Retinal pigment epithelial cell (primary cell): ENCODE measurements at regions not wholly inside any gene's neighbourhood (a gene's known extent, or its start where the extent isn't known, plus 50 kb on each side); places are given as distances from the start of the nearest gene placed in this dataset.
A peak's percentile ranks its signal among the peaks of the same experiment; 100 is the strongest.

Source experiments
- DNase-seq: peaks from one replicate; pipeline ENCODE4 v3.0.0-alpha.2; 2010; ENCODE audit warnings: low read depth
- H3K4me3 ChIP-seq: 2 replicates; pipeline ENCODE4 v1.5.1; 2011; ENCODE audit warnings: mild to moderate bottlenecking, low read length, control low read depth, moderate library complexity
- CTCF ChIP-seq: conservative IDR thresholded peaks from 2 replicates; pipeline ENCODE4 v1.5.1; 2011; ENCODE audit warnings: low read depth, low read length, control low read depth, inconsistent platforms

GRCh38 chr12:107560165-107560898, 125.3 kb upstream of the PWP1 start:
- no peak for TF ChIP-seq CTCF
- DNase-seq, result no peak
- H3K4me3 ChIP-seq, result no peak overlapping the region

DNA sequence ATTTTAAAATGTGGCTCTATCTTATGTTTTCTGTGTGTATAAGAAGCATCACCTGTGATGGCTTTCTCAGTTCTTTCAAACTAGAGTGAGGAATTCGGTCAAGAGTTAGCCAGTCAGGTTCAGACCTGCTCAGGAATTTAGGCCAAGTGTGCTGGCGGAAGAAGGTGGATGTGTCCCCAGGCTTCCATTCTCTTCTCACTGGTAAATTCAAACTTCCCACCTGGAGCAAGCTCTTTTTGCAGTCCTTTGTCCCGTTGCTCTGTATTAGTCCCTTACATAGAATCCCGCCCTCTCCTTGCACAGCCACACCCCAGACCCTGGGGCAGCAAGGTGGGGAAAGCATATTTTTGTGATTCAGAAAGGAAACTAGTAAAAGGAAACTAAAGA, 124.7 kb upstream of the PWP1 start:
- no peak for DNase-seq
- no peak for TF ChIP-seq CTCF
- no peak overlapping the region for H3K4me3 ChIP-seq

DNA sequence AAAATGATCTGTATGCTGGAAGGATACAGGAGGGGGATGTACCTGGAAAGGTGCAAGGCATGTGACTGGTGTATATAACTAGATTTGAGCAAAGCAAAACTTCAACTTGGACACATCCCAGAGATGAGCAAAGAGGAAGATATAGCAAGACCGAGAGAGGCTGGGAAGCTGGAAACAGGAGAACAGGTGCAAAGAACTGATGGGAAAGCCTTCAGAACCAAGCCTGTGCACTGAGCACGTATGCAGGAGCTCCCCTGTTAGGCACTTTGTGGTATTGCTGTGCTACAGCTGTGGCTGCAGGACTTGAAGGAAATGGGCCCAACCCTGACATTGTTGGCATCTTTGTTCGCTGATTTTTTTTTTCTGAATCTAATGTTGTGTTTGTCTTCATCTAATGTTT, 120.7 kb upstream of the PWP1 start:
- DNase-seq, result no peak
- peak; percentile 52 for TF ChIP-seq CTCF
- H3K4me3 ChIP-seq, result no peak overlapping the region

- no peak for TF ChIP-seq CTCF
- DNase-seq, result no peak
- H3K4me3 ChIP-seq, result no peak overlapping the region
These were observed 120.0 kb upstream of the PWP1 start for GRCh38 chr12:107565551-107565950.

GRCh38 chr12:107567876-107568619, 117.6 kb upstream of the PWP1 start:
- no peak for DNase-seq
- no peak overlapping the region for H3K4me3 ChIP-seq
- TF ChIP-seq CTCF, result no peak

GRCh38 chr12:107568718-107569117, 116.9 kb upstream of the PWP1 start:
- no peak for DNase-seq

More at GRCh38 chr12:107568718-107569117, 116.9 kb upstream of the PWP1 start:
- TF ChIP-seq CTCF, result no peak
- H3K4me3 ChIP-seq, result no peak overlapping the region
